Mesenchymal stem cell (in vitro differentiated cells and primary cell): ENCODE measurements at regions not wholly inside any gene's neighbourhood (a gene's known extent, or its start where the extent isn't known, plus 50 kb on each side); places are given as distances from the start of the nearest gene placed in this dataset.

Experiments used
- DNase-seq: peaks from one replicate; pipeline ENCODE4 v3.0.0-alpha.2; 2013
- H2AFZ ChIP-seq: one replicate; pipeline ENCODE4 v1.6.1; 2013; ENCODE audit warnings: low read depth, mild to moderate bottlenecking, control low read depth, inconsistent platforms, low read length, moderate library complexity
- H2AK5ac ChIP-seq: 2 replicates; pipeline ENCODE4 v1.6.1; 2013; ENCODE audit warnings: low read length, moderate library complexity, mild to moderate bottlenecking, inconsistent platforms; ENCODE audit not compliant: severe bottlenecking
- H2BK120ac ChIP-seq: one replicate; pipeline ENCODE4 v1.6.1; 2013; ENCODE audit warnings: low read depth, mild to moderate bottlenecking, inconsistent platforms, low read length, moderate library complexity
- H2BK12ac ChIP-seq, 2 experiments: one replicate each; pipeline ENCODE4 v1.6.1; 2013; ENCODE audit warnings: inconsistent platforms in 2 of 2, low read length in 2 of 2, mild to moderate bottlenecking in 2 of 2, moderate library complexity in 2 of 2, control low read depth in 1 of 2
- H2BK15ac ChIP-seq: one replicate; pipeline ENCODE4 v1.6.1; 2013; ENCODE audit warnings: mild to moderate bottlenecking, low read depth, inconsistent platforms; ENCODE audit not compliant: poor library complexity, severe bottlenecking
- H2BK5ac ChIP-seq: 2 replicates; pipeline ENCODE4 v1.6.1; 2013; ENCODE audit warnings: low read depth, mild to moderate bottlenecking, low read length, control low read depth, inconsistent platforms; ENCODE audit not compliant: poor library complexity, severe bottlenecking
- H3K14ac ChIP-seq, 2 experiments: one replicate each; pipeline ENCODE4 v1.6.1; 2013; ENCODE audit warnings: inconsistent platforms in 2 of 2, low read length in 2 of 2, control low read depth in 1 of 2, mild to moderate bottlenecking in 1 of 2, moderate library complexity in 1 of 2
- H3K18ac ChIP-seq, 2 experiments: one replicate each; pipeline ENCODE4 v1.6.1; 2013; ENCODE audit warnings: inconsistent platforms in 2 of 2, low read length in 2 of 2, control low read depth in 1 of 2, low read depth in 1 of 2, mild to moderate bottlenecking in 1 of 2
- H3K23ac ChIP-seq, 2 experiments: one replicate each; pipeline ENCODE4 v1.6.1; 2013; ENCODE audit warnings: inconsistent platforms in 2 of 2, low read length in 2 of 2, mild to moderate bottlenecking in 2 of 2, moderate library complexity in 2 of 2, control low read depth in 1 of 2
- H3K27ac ChIP-seq: 2 replicates; pipeline ENCODE4 v1.5.1; 2013; ENCODE audit warnings: mild to moderate bottlenecking, moderate library complexity, low read length, control low read depth, inconsistent platforms; ENCODE audit not compliant: poor library complexity, severe bottlenecking
- H3K27me3 ChIP-seq, 2 experiments: 2 replicates each; pipeline versions ENCODE4 v1.6.1 to v1.7.0; 2013; ENCODE audit warnings: low read length in 2 of 2, mild to moderate bottlenecking in 2 of 2, moderate library complexity in 2 of 2, control low read depth in 1 of 2, inconsistent platforms in 1 of 2; ENCODE audit not compliant: control insufficient read depth in 1 of 2, insufficient read depth in 1 of 2
- H3K36me3 ChIP-seq, 2 experiments: 2 replicates each; pipeline versions ENCODE4 v1.6.1 to v1.7.0; 2013; ENCODE audit warnings: low read length in 2 of 2, control low read depth in 1 of 2, inconsistent platforms in 1 of 2, low read depth in 1 of 2, mild to moderate bottlenecking in 1 of 2; ENCODE audit not compliant: insufficient read depth in 2 of 2, control insufficient read depth in 1 of 2
- H3K4ac ChIP-seq, 2 experiments: one replicate each; pipeline ENCODE4 v1.6.1; 2013; ENCODE audit warnings: inconsistent platforms in 2 of 2, low read length in 2 of 2, mild to moderate bottlenecking in 2 of 2, moderate library complexity in 2 of 2, control low read depth in 1 of 2, low read depth in 1 of 2
- H3K4me1 ChIP-seq: 2 replicates; pipeline ENCODE4 v1.6.1; 2013; ENCODE audit warnings: low read depth, low read length, control low read depth; ENCODE audit not compliant: control insufficient read depth, insufficient read depth
- H3K4me2 ChIP-seq: 2 replicates; pipeline ENCODE4 v1.6.1; 2013; ENCODE audit warnings: low read length, mild to moderate bottlenecking, inconsistent platforms; ENCODE audit not compliant: poor library complexity, severe bottlenecking
- H3K4me3 ChIP-seq, 2 experiments: 2 replicates each; pipeline versions ENCODE4 v1.5.1 to v1.7.0; 2013; ENCODE audit warnings: low read length in 2 of 2, mild to moderate bottlenecking in 2 of 2, control low read depth in 1 of 2, low read depth in 1 of 2; ENCODE audit not compliant: insufficient read depth in 1 of 2
- H3K79me1 ChIP-seq: replicated peaks from 2 replicates; pipeline ENCODE4 v1.6.1; 2013; ENCODE audit warnings: mild to moderate bottlenecking, control low read depth, low read length, inconsistent platforms; ENCODE audit not compliant: poor library complexity, severe bottlenecking
- H3K9ac ChIP-seq: 2 replicates; pipeline ENCODE4 v1.7.0; 2013; ENCODE audit warnings: mild to moderate bottlenecking, low read length, moderate library complexity
- H3K9me3 ChIP-seq: 2 replicates; pipeline ENCODE4 v1.7.0; 2013; ENCODE audit warnings: mild to moderate bottlenecking, low read length; ENCODE audit not compliant: control insufficient read depth
- H4K8ac ChIP-seq: one replicate; pipeline ENCODE4 v1.6.1; 2013; ENCODE audit warnings: inconsistent platforms, mild to moderate bottlenecking, low read length, moderate library complexity
- H4K91ac ChIP-seq: one replicate; pipeline ENCODE4 v1.6.1; 2013; ENCODE audit warnings: mild to moderate bottlenecking, low read length, inconsistent platforms
- WGBS: methylation state at CpG from one replicate; pipeline ENCODE4 v1.1.7; 2013; ENCODE audit warnings: mixed read lengths; 5-methylcytosine and 5-hydroxymethylcytosine counted together

DNA sequence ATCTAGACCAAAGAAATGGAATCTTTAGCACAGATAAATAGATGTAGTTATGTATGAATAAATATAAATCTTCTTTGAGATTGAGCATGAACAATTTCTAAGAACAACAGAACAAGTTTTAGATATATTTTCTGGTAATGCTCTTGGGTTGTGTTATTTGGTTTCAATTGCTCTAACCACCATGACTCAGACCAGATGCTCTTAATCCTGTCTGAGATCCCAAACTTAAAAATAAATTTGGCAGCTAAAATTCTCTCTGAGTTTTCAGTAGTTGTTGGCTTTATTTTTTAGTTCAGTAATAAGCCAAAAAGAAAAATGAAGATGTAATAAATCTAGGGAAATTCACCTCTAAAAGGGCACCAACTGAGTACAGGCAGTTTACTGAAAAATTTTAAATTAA is 1693.4 kb downstream of the NCAM2 start:
- Histone ChIP-seq H3K23ac (no peak overlapping the region), H4K91ac (no peak overlapping the region), H2BK15ac (no peak overlapping the region), H4K8ac (no peak overlapping the region), H3K9ac (no peak overlapping the region), H2BK120ac (no peak overlapping the region), H3K9me3 (peaks cover 32% of the 10 kb centered on the region), H3K27ac (no peak overlapping the region), H3K14ac (no peak overlapping the region), H2BK12ac (no peak overlapping the region), H3K36me3 (no peaks in the 10 kb centered on the region), H3K4me2 (no peak overlapping the region), H2AK5ac (no peak overlapping the region), H2AFZ (no peak overlapping the region), H3K4me3 (no peak overlapping the region), H3K4me1 (no peaks in the 10 kb centered on the region), H3K18ac (no peak overlapping the region), H3K79me1 (no peaks in the 10 kb centered on the region), H3K4ac (no peak overlapping the region), H2BK5ac (no peak overlapping the region), H3K27me3 (no peaks in the 10 kb centered on the region)
- no peak for DNase-seq

DNA sequence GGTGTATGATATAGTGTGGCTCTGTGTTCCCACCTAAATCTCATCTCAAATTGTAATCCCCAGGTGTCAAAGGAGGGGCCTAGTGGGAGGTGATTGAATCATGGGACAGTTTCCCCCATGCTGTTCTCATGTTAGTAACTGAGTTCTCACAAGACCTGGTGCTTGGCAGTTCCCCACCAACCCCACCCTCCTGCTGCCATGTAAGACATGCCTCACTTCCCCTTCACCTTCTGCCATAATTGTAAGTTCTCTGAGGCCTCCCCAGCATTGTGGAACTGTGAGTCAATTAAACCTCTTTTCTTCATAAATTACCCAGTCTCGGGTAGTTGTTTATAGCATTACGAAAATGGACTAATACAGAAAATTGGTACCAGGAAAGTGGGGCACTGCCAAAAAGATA is 1705.3 kb downstream of the NCAM2 start:
- Histone ChIP-seq H3K79me1 (no peaks in the 10 kb centered on the region), H3K9ac (no peak overlapping the region), H3K18ac (no peak overlapping the region), H3K27ac (no peak overlapping the region), H3K4ac (no peak overlapping the region), H3K4me3 (no peak overlapping the region), H3K4me1 (no peaks in the 10 kb centered on the region), H2AFZ (no peak overlapping the region), H3K27me3 (no peaks in the 10 kb centered on the region), H3K23ac (no peak overlapping the region), H4K8ac (no peak overlapping the region), H3K36me3 (no peaks in the 10 kb centered on the region), H2BK120ac (no peak overlapping the region), H4K91ac (no peak overlapping the region), H3K4me2 (no peak overlapping the region), H2AK5ac (no peak overlapping the region), H3K14ac (no peak overlapping the region), H2BK12ac (no peak overlapping the region), H2BK15ac (no peak overlapping the region), H3K9me3 (peaks cover 4% of the 10 kb centered on the region), H2BK5ac (no peak overlapping the region)
- DNase-seq = no peak
- 90% methylated on average over 2 of the region's 2 CpGs for WGBS

DNA sequence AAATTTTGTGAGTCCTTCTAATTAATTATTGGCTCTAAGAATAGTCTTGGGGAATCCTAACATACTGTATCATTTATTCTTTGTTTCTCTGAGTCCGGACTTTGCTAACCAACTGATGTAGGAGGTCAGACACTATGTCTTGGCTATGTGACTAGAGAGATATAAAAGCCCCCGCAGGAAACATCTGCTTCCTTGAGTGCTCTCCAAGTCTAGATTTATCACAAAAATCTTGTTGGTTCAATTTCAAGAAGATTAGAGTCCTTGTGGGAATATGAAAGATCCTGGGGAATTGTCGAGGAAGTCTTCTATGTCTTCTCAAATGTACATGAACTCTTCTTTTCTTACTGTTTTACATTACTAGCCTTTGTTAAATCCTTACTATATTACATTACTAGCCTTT is 1712.5 kb downstream of the NCAM2 start:
- no peak overlapping the region for H3K4me2 ChIP-seq
- H2AFZ ChIP-seq = no peak overlapping the region
- no peak overlapping the region for H3K4ac ChIP-seq
- no peak overlapping the region for H2BK15ac ChIP-seq
- no peaks in the 10 kb centered on the region for H3K27me3 ChIP-seq
- H3K9ac ChIP-seq = no peak overlapping the region
- no peak overlapping the region for H3K4me3 ChIP-seq
- no peaks in the 10 kb centered on the region for H3K36me3 ChIP-seq
- H4K8ac ChIP-seq = no peak overlapping the region
- H2BK5ac ChIP-seq = no peak overlapping the region
- no peak overlapping the region for H2BK12ac ChIP-seq
- no peak overlapping the region for H4K91ac ChIP-seq
- H3K27ac ChIP-seq = no peak overlapping the region
- H3K23ac ChIP-seq = no peak overlapping the region
- no peak overlapping the region for H2AK5ac ChIP-seq
- DNase-seq = no peak
- no peaks in the 10 kb centered on the region for H3K79me1 ChIP-seq
- no peak overlapping the region for H3K18ac ChIP-seq
- H3K4me1 ChIP-seq = no peaks in the 10 kb centered on the region
- no peak overlapping the region for H3K14ac ChIP-seq
- peaks cover 14% of the 10 kb centered on the region for H3K9me3 ChIP-seq
- no peak overlapping the region for H2BK120ac ChIP-seq
- WGBS = 52% methylated on average over 2 of the region's 3 CpGs

DNA sequence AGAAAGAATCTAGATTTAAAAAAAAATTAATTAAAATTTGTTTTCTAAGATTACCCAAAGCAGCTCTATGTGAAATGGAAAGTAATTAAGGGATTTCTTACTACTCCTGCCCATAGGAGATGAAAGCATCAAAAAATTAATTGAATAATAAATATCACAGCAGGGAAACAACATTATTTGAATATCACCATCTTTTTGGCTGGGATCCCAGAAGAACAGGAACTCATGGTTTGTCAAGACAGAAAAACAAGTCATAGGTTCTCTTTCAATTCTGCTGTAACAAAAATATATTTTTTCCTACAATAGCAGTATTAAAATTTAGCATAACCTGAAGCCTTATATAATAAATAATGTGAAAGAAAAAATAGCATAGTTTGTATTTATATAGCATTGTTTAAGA is 1713.4 kb downstream of the NCAM2 start:
- H2BK15ac ChIP-seq = no peak overlapping the region
- H3K4ac ChIP-seq = no peak overlapping the region
- H3K18ac ChIP-seq = no peak overlapping the region
- H3K4me2 ChIP-seq = no peak overlapping the region
- H2BK5ac ChIP-seq = no peak overlapping the region
- no peaks in the 10 kb centered on the region for H3K36me3 ChIP-seq
- H2BK12ac ChIP-seq = no peak overlapping the region
- no peak overlapping the region for H4K8ac ChIP-seq
- no peaks in the 10 kb centered on the region for H3K4me1 ChIP-seq
- H2AK5ac ChIP-seq = no peak overlapping the region
- H3K4me3 ChIP-seq = no peak overlapping the region
- H3K14ac ChIP-seq = no peak overlapping the region
- no peak overlapping the region for H3K9ac ChIP-seq
- H3K9me3 ChIP-seq = peaks cover 18% of the 10 kb centered on the region
- no peak overlapping the region for H3K27ac ChIP-seq
- H2BK120ac ChIP-seq = no peak overlapping the region
- no peaks in the 10 kb centered on the region for H3K79me1 ChIP-seq
- H2AFZ ChIP-seq = no peak overlapping the region
- DNase-seq = no peak
- no peaks in the 10 kb centered on the region for H3K27me3 ChIP-seq
- no peak overlapping the region for H3K23ac ChIP-seq
- H4K91ac ChIP-seq = no peak overlapping the region
